ENCODE measurements at regions not wholly inside any gene's neighbourhood (a gene's known extent, or its start where the extent isn't known, plus 50 kb on each side); places are given as distances from the start of the nearest gene placed in this dataset.
"Not testable (repeated sequence)": the region's sequence is repeated elsewhere in the genome, so short reads cannot be mapped to it uniquely, and the experiment has no call there.

- no peak overlapping the region for H3K4me3 ChIP-seq (ENCODE audit: low read length)
- H3K36me3 ChIP-seq (ENCODE audit: insufficient read depth, low read length) = no peaks in the 10 kb centered on the region
- no peak overlapping the region for H3K9ac ChIP-seq (ENCODE audit: low read depth, low read length)
- no peaks in the 10 kb centered on the region for H3K9me3 ChIP-seq (ENCODE audit: insufficient read depth, low read depth, low read length)
- no peaks in the 10 kb centered on the region; the same call in 1 of the 2 replicates for H3K4me1 ChIP-seq (ENCODE audit: insufficient read depth, low read length)
- 97% methylated on average over 3 of the region's 3 CpGs for WGBS
- no peak overlapping the region; the same call in 1 of the 2 replicates for H3K27ac ChIP-seq (ENCODE audit: low read depth, low read length)
- H3K27me3 ChIP-seq (ENCODE audit: insufficient read depth, low read length) = no peaks in the 10 kb centered on the region
Measured at GRCh38 chr5:87576867-87577266, 164.1 kb upstream of the CCNH start.

- H3K4me1 ChIP-seq (ENCODE audit: insufficient read depth, low read length); H3K27ac ChIP-seq (ENCODE audit: low read depth, low read length); H3K27me3 ChIP-seq (ENCODE audit: insufficient read depth, low read length); H3K36me3 ChIP-seq (ENCODE audit: insufficient read depth, low read length); H3K9ac ChIP-seq (ENCODE audit: low read depth, low read length); H3K4me3 ChIP-seq (ENCODE audit: low read length); H3K9me3 ChIP-seq (ENCODE audit: insufficient read depth, low read depth, low read length): not testable (repeated sequence)
- WGBS = 82% methylated on average over 3 of the region's 4 CpGs
Measured at GRCh38 chr5:87576306-87576705, 163.6 kb upstream of the CCNH start.

DNA sequence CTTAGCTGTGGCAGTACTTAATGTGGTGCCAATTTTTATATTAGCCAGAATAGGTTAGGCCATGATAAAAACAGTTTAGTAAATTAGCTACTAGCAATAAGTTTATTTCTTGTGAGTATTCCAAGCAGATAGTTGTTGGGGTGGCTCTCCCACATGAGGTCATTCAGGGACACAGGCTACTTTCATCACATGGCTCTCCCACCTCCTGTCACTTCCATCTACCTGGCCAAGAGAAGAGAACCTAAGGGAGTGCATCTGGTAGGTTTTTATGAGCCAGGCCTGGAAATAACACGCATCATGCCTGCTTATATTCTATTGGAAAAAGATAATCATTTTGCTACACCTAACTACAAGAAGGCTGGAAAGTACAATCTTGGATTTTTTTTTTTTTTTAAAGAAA, 161.4 kb upstream of the CCNH start:
- Histone ChIP-seq H3K36me3 (ENCODE audit: insufficient read depth, low read length) (no peaks in the 10 kb centered on the region), H3K27ac (ENCODE audit: low read depth, low read length) (no peak overlapping the region), H3K9me3 (ENCODE audit: insufficient read depth, low read depth, low read length) (no peaks in the 10 kb centered on the region), H3K9ac (ENCODE audit: low read depth, low read length) (no peak overlapping the region), H3K4me1 (ENCODE audit: insufficient read depth, low read length) (no peaks in the 10 kb centered on the region; the same call in 1 of the 2 replicates), H3K27me3 (ENCODE audit: insufficient read depth, low read length) (no peaks in the 10 kb centered on the region), H3K4me3 (ENCODE audit: low read length) (no peak overlapping the region)
- no CpG with 5 or more reads among the region's 1 CpG for WGBS

DNA sequence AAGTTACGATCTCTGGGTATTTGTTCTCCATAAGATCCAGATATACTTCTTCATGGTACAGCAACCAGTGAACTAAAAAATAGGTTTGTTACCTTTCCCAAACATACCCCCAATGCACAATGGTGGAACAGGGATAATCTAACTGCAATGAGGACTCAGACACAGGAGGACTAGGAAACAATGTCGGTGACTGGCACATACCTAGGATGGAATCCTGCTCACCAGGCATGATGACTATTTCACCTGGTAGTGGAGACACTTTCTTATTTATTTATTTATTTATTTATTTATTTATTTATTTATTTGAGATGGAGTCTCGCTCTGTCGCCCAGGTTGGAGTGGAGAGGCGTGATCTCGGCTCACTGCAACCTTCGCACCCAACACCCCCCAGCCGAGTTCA, 159.9 kb upstream of the CCNH start:
- Histone ChIP-seq H3K36me3 (ENCODE audit: insufficient read depth, low read length) (no peaks in the 10 kb centered on the region), H3K27ac (ENCODE audit: low read depth, low read length) (no peak overlapping the region), H3K4me1 (ENCODE audit: insufficient read depth, low read length) (no peaks in the 10 kb centered on the region; the same call in 1 of the 2 replicates), H3K9ac (ENCODE audit: low read depth, low read length) (no peak overlapping the region), H3K9me3 (ENCODE audit: insufficient read depth, low read depth, low read length) (no peaks in the 10 kb centered on the region), H3K27me3 (ENCODE audit: insufficient read depth, low read length) (no peaks in the 10 kb centered on the region), H3K4me3 (ENCODE audit: low read length) (no peak overlapping the region)
- 97% methylated on average over 8 of the region's 8 CpGs for WGBS

DNA sequence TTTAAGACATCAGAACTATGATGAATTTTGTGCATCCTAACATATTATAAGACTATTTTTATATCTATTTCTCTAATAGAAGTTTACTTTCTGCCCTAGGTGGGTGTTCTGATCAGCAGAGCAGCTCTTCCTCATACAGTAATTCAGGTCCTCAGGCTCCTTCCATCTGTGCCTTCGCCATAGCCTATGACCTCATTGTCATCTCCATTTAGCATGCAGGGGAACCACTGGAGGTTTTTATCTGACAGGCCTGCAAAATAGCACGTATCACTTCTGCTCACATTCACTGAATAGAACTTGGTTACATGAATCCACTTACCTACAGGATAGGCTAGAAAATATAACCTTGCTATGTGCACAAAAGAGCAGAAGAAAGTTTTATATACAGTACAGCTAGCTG, 159.4 kb upstream of the CCNH start:
- H3K36me3 ChIP-seq (ENCODE audit: insufficient read depth, low read length) = no peaks in the 10 kb centered on the region
- H3K27ac ChIP-seq (ENCODE audit: low read depth, low read length) = no peak overlapping the region
- no peaks in the 10 kb centered on the region for H3K9me3 ChIP-seq (ENCODE audit: insufficient read depth, low read depth, low read length)
- H3K27me3 ChIP-seq (ENCODE audit: insufficient read depth, low read length) = no peaks in the 10 kb centered on the region
- H3K4me3 ChIP-seq (ENCODE audit: low read length) = no peak overlapping the region
- H3K9ac ChIP-seq (ENCODE audit: low read depth, low read length) = no peak overlapping the region
- WGBS = 83% methylated on average over 2 of the region's 2 CpGs
- no peaks in the 10 kb centered on the region; the same call in 1 of the 2 replicates for H3K4me1 ChIP-seq (ENCODE audit: insufficient read depth, low read length)

DNA sequence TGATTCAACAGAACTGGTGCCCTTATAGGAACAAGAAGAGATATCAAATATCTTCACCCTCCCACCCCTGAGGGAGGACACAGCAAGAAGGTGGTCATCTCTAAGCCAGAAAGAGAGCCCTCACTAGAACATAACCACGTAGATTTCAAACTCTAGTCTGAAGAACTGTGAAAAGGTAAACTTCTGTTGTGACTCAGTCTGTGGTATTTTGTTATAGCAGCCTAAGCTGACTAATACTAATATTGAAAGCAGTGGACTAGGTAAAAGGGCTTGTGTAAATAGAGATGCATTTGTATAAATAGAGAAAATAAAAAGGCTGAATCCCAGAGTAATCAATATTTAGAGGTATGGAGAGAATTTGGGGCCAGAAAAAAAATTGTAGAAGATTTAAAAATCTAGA, 157.6 kb upstream of the CCNH start:
- no peak overlapping the region for H3K9ac ChIP-seq (ENCODE audit: low read depth, low read length)
- no peaks in the 10 kb centered on the region for H3K4me1 ChIP-seq (ENCODE audit: insufficient read depth, low read length)
- no peaks in the 10 kb centered on the region for H3K9me3 ChIP-seq (ENCODE audit: insufficient read depth, low read depth, low read length)
- no peaks in the 10 kb centered on the region for H3K36me3 ChIP-seq (ENCODE audit: insufficient read depth, low read length)
- no peak overlapping the region for H3K27ac ChIP-seq (ENCODE audit: low read depth, low read length)
- WGBS = 82% methylated on average over 1 of the region's 1 CpG
- no peaks in the 10 kb centered on the region for H3K27me3 ChIP-seq (ENCODE audit: insufficient read depth, low read length)
- H3K4me3 ChIP-seq (ENCODE audit: low read length) = no peak overlapping the region

DNA sequence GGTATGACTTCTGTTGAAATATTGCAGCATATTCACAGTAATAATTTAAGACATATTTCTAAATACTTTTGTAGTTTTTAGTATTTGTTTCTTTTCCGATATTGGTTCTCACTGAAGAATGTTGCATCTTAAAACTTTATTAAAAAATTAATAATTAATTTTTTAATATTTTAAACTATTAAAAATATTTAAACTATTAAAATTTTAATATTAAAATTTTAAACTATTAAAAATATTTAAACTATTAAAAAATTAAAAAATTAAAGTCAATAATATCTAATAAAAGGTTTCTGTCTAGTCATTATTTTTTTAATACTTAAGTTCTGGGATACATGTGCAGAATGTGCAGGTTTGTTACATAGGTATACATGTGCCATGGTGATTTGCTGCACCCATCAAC, 149.3 kb upstream of the CCNH start:
- no CpG with 5 or more reads among the region's 1 CpG for WGBS
- H3K27ac ChIP-seq (ENCODE audit: low read depth, low read length) = no peak overlapping the region
- no peaks in the 10 kb centered on the region for H3K4me1 ChIP-seq (ENCODE audit: insufficient read depth, low read length)
- H3K9ac ChIP-seq (ENCODE audit: low read depth, low read length) = no peak overlapping the region
- H3K9me3 ChIP-seq (ENCODE audit: insufficient read depth, low read depth, low read length) = no peaks in the 10 kb centered on the region
- no peaks in the 10 kb centered on the region for H3K36me3 ChIP-seq (ENCODE audit: insufficient read depth, low read length)
- no peaks in the 10 kb centered on the region for H3K27me3 ChIP-seq (ENCODE audit: insufficient read depth, low read length)
- H3K4me3 ChIP-seq (ENCODE audit: low read length) = no peak overlapping the region

GRCh38 chr5:87560528-87560927, 147.8 kb upstream of the CCNH start:
- WGBS = 93% methylated on average over 2 of the region's 2 CpGs
- Histone ChIP-seq H3K27ac (ENCODE audit: low read depth, low read length) (no peak overlapping the region), H3K9ac (ENCODE audit: low read depth, low read length) (no peak overlapping the region), H3K27me3 (ENCODE audit: insufficient read depth, low read length) (no peaks in the 10 kb centered on the region), H3K9me3 (ENCODE audit: insufficient read depth, low read depth, low read length) (no peaks in the 10 kb centered on the region), H3K4me1 (ENCODE audit: insufficient read depth, low read length) (no peaks in the 10 kb centered on the region), H3K36me3 (ENCODE audit: insufficient read depth, low read length) (no peaks in the 10 kb centered on the region), H3K4me3 (ENCODE audit: low read length) (no peak overlapping the region)

DNA sequence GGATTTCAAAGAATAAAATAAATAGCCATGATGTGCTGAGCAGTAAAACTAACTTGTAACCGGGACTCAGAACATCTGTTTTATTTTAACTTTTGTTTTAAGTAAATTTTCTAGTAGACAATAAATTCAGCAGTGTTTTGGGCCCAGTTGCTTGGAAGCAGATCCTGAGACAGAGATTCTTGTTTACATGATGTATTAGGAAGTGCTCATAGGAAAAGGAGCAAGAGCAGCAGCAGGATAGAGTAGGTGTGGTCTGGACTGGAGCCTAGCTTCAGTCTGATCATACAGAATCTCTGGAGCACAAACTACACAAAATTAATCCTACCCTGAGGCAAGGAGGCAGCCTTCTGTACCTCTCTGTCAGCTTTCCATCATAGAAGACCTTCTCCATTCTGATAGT, 139.2 kb upstream of the CCNH start:
- Histone ChIP-seq H3K9me3 (ENCODE audit: insufficient read depth, low read depth, low read length) (no peaks in the 10 kb centered on the region), H3K27ac (ENCODE audit: low read depth, low read length) (no peak overlapping the region), H3K36me3 (ENCODE audit: insufficient read depth, low read length) (no peaks in the 10 kb centered on the region), H3K4me3 (ENCODE audit: low read length) (no peak overlapping the region), H3K27me3 (ENCODE audit: insufficient read depth, low read length) (no peaks in the 10 kb centered on the region), H3K4me1 (ENCODE audit: insufficient read depth, low read length) (no peaks in the 10 kb centered on the region), H3K9ac (ENCODE audit: low read depth, low read length) (no peak overlapping the region)
- 80% methylated on average over 1 of the region's 1 CpG for WGBS

GRCh38 chr5:87541676-87542075, 128.9 kb upstream of the CCNH start:
- H3K4me1 ChIP-seq (ENCODE audit: insufficient read depth, low read length) = peaks cover 8% of the 10 kb centered on the region
- H3K9ac ChIP-seq (ENCODE audit: low read depth, low read length) = no peak overlapping the region
- 92% methylated on average over 4 of the region's 5 CpGs for WGBS
- no peak overlapping the region for H3K27ac ChIP-seq (ENCODE audit: low read depth, low read length)
- no peaks in the 10 kb centered on the region for H3K27me3 ChIP-seq (ENCODE audit: insufficient read depth, low read length)
- H3K9me3 ChIP-seq (ENCODE audit: insufficient read depth, low read depth, low read length) = no peaks in the 10 kb centered on the region
- no peaks in the 10 kb centered on the region for H3K36me3 ChIP-seq (ENCODE audit: insufficient read depth, low read length)
- H3K4me3 ChIP-seq (ENCODE audit: low read length) = no peak overlapping the region

DNA sequence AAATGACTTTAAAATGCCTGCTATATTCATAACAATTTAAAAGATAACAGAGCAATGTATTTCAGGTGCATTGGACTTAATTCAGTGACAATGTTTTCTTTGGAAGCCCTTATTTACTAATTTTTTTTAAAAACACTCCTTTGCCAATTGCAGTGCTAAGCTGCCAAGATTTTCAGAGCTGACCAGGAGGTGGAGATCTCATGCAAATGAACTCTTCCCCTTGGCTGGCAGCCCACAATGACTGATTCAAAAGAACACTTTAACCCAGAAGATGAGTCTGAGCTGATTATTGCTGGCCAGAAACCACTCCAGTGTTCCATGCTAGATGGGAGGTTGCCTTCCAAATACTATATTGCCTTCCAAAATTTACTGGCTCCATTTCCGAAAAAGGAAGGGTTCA, 128.3 kb upstream of the CCNH start:
- H3K4me1 ChIP-seq (ENCODE audit: insufficient read depth, low read length) = peaks cover 8% of the 10 kb centered on the region
- no peaks in the 10 kb centered on the region for H3K9me3 ChIP-seq (ENCODE audit: insufficient read depth, low read depth, low read length)
- no peak overlapping the region for H3K9ac ChIP-seq (ENCODE audit: low read depth, low read length)
- WGBS = 76% methylated on average over 1 of the region's 1 CpG
- no peaks in the 10 kb centered on the region for H3K27me3 ChIP-seq (ENCODE audit: insufficient read depth, low read length)
- no peak overlapping the region for H3K27ac ChIP-seq (ENCODE audit: low read depth, low read length)
- no peaks in the 10 kb centered on the region for H3K36me3 ChIP-seq (ENCODE audit: insufficient read depth, low read length)
- no peak overlapping the region for H3K4me3 ChIP-seq (ENCODE audit: low read length)

GRCh38 chr5:87539839-87540238, 127.1 kb upstream of the CCNH start:
- 93% methylated on average over 1 of the region's 1 CpG for WGBS
- Histone ChIP-seq H3K27me3 (ENCODE audit: insufficient read depth, low read length) (no peaks in the 10 kb centered on the region), H3K9me3 (ENCODE audit: insufficient read depth, low read depth, low read length) (no peaks in the 10 kb centered on the region), H3K36me3 (ENCODE audit: insufficient read depth, low read length) (no peaks in the 10 kb centered on the region), H3K9ac (ENCODE audit: low read depth, low read length) (no peak overlapping the region), H3K4me3 (ENCODE audit: low read length) (no peak overlapping the region), H3K27ac (ENCODE audit: low read depth, low read length) (no peak overlapping the region), H3K4me1 (ENCODE audit: insufficient read depth, low read length) (peaks cover 8% of the 10 kb centered on the region)

Data from HUES64 (cell line).